ENCODE measurements at regions not wholly inside any gene's neighbourhood (a gene's known extent, or its start where the extent isn't known, plus 50 kb on each side); places are given as distances from the start of the nearest gene placed in this dataset.

- Histone ChIP-seq H3K4me3 (replicated peaks in 1 of 3; ENCODE audit: insufficient read depth in 1 of 3, low read depth in 1 of 3, low read length in 3 of 3) (no peak overlapping the region), H3K27ac (ENCODE audit: insufficient read depth, low read depth, low read length) (no peak overlapping the region), H3K9me3 (replicated peaks; ENCODE audit: control insufficient read depth, insufficient read depth, low read length) (no peaks in the 10 kb centered on the region), H3K9me1 (replicated peaks; ENCODE audit: control insufficient read depth, extremely low read depth, insufficient read depth, low read length) (no peaks in the 10 kb centered on the region), H3K9ac (replicated peaks; ENCODE audit: extremely low read depth, insufficient read depth, low read length) (no peak overlapping the region), H4K20me1 (replicated peaks; ENCODE audit: control insufficient read depth, extremely low read depth, insufficient read depth, low read length) (no peaks in the 10 kb centered on the region), H3K4me2 (ENCODE audit: insufficient read depth, low read length) (no peak overlapping the region), H3K36me3 (ENCODE audit: control insufficient read depth in 2 of 2, extremely low read depth in 1 of 2, insufficient read depth in 2 of 2, low read length in 2 of 2) (no peaks in the 10 kb centered on the region), H3K27me3 (ENCODE audit: control insufficient read depth in 2 of 2, insufficient read depth in 2 of 2, low read length in 2 of 2) (no peaks in the 10 kb centered on the region), H2AFZ (ENCODE audit: low read depth, low read length) (no peak overlapping the region), H3K4me1 (ENCODE audit: control insufficient read depth, extremely low read depth, insufficient read depth, low read length) (no peaks in the 10 kb centered on the region), H3K79me2 (ENCODE audit: control insufficient read depth, insufficient read depth, low read length) (no peaks in the 10 kb centered on the region)
- CTCF ChIA-PET: no interaction called here
- dilution Hi-C loops (cut with MboI; ENCODE audit: extremely low pct_ligation_motif_present, low sequenced_read_pairs): no loop called here
- POLR2A ChIA-PET: no interaction called here
- FAIRE-seq: no peak
- TF ChIP-seq CTCF (IDR thresholded peaks at IDR 0.05; ENCODE audit: extremely low read depth in 1 of 2, insufficient read depth in 1 of 2, low read depth in 1 of 2, low read length in 2 of 2) (no peak), MAX (IDR thresholded peaks at IDR 0.05; ENCODE audit: insufficient read depth, insufficient read length) (no peak), POLR2AphosphoS5 (IDR thresholded peaks at IDR 0.05; ENCODE audit: insufficient read depth, low read depth, low read length) (no peak), GATA2 (IDR thresholded peaks at IDR 0.05; ENCODE audit: insufficient read depth, insufficient read length, low read depth, low read length) (no peak), EZH2 (IDR thresholded peaks at IDR 0.05; ENCODE audit: borderline replicate concordance, low read depth, low read length, severe bottlenecking) (no peak), FOS (IDR thresholded peaks at IDR 0.05; ENCODE audit: borderline replicate concordance, insufficient read depth, low read length) (no peak), POLR2A (IDR thresholded peaks at IDR 0.05; ENCODE audit: low read depth, low read length) (no peak), JUN (IDR thresholded peaks at IDR 0.05; ENCODE audit: borderline replicate concordance, insufficient read depth, insufficient read length, low read depth) (no peak), MYC (IDR thresholded peaks at IDR 0.05; ENCODE audit: low read depth, low read length) (no peak)
- no TSS peak for BruUV-seq (replicated peaks)
- intact Hi-C loops (cut with micrococcal nuclease): no loop called here
- no peak for DNase-seq (ENCODE audit: low read depth, low spot score)
Measured at GRCh38 chr7:35491233-35491632, 203.7 kb downstream of the HERPUD2 start.
